GM18502 (cell line): ENCODE measurements at regions not wholly inside any gene's neighbourhood (a gene's known extent, or its start where the extent isn't known, plus 50 kb on each side); places are given as distances from the start of the nearest gene placed in this dataset.
"Not testable (repeated sequence)": the region's sequence is repeated elsewhere in the genome, so short reads cannot be mapped to it uniquely, and the experiment has no call there.

Source experiments
- ATAC-seq: cut with Tn5 transposase; IDR thresholded peaks from one replicate; pipeline ENCODE4 v1.9.1; 2021; ENCODE audit warnings: mild to moderate bottlenecking; ENCODE audit not compliant: unreplicated experiment, poor library complexity

DNA sequence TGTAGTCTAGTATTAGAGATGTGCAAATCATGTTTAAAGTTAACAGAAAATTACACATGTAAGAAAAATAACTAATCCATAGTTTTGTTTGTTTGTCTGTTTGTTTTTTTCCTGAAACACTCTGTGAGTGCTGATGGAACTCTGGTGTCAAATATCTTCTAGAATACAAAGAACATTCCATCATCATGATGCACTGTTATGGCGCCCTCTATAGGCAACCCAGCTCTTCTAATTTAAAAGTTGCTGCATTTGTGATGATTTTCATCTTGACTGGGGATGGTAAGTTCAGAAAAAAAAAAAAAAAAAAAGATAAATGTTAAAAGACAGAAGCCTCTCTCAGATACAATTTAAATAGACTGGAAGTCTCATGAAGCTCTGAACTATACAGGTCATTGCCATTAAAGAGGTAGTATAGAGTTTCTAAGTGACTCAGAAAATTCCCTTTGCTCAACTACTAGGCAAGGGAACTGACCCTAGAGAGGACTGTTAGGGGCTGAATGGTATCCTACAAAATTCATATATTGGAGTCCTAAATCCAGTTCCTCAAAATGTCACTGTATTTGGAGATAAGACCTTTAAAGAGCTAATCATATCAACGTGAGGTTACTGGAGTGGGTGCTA lies 597.2 kb upstream of the ANO3 start:
- ATAC-seq = no peak

- no peak for ATAC-seq
Observed at GRCh38 chr11:25737071-25737675, 594.8 kb upstream of the ANO3 start.

DNA sequence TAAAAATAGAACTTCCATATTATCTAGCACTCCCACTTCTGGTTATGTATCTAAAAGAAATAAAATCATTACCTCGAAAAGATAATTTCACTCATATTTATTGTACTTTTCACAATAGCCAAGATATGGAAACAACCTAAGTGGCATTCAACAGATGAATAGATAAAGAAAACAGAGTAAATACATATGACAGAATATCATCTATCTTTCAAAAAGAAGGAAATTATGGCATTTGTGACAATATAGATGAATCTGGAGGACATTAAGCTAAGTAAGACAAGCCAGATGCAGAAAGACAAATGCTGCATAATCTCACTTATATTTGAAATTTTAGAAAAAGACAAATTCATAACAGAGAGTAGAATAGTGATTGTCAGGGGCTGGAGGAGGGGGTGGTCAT lies 590.0 kb upstream of the ANO3 start:
- no peak for ATAC-seq

GRCh38 chr11:25742800-25743199 lies 589.1 kb upstream of the ANO3 start:
- no peak for ATAC-seq

- no peak for ATAC-seq
Observed at GRCh38 chr11:25755381-25755780, 576.5 kb upstream of the ANO3 start.

GRCh38 chr11:25755918-25756584 lies 575.9 kb upstream of the ANO3 start:
- no peak for ATAC-seq

- ATAC-seq = no peak
Observed at GRCh38 chr11:25758145-25758661, 573.7 kb upstream of the ANO3 start.

- no peak for ATAC-seq
Observed at GRCh38 chr11:25766332-25767015, 565.5 kb upstream of the ANO3 start.

DNA sequence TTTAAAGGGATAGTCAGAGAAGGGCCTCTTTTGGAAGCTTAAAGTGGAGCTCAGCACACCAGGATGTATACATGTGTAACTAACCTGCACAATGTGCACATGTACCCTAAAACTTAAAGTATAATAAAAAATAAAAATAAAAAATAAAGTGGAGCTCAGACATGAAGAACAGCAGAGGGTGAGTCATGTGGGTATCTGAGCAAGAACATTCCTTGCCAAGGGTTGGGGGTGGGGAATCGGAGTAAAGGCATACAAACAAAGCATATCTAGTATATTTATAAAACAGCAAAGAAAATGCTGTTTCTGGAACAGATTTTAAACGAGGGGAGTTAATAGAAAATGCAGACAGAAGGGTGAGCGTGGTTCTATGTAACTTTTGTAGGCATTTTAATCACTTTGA lies 562.6 kb upstream of the ANO3 start:
- ATAC-seq = no peak

DNA sequence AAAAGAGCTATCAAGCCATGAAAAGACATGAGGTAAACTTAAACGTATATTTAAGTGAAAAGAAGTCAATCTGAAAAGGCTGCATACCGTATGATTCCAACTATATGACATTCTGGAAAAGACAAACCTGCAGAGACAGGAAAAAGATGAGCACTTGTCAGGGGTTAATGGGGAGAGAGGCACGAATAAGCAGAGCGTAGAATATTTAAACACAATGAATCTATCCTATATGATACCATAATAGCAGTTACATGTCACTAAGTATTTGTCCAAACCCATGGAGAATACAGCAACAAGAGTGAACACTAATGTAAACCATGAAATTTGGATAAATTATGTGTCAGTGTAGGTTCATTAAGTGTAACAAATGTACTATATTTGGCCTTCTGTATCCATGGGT lies 560.3 kb upstream of the ANO3 start:
- no peak for ATAC-seq

DNA sequence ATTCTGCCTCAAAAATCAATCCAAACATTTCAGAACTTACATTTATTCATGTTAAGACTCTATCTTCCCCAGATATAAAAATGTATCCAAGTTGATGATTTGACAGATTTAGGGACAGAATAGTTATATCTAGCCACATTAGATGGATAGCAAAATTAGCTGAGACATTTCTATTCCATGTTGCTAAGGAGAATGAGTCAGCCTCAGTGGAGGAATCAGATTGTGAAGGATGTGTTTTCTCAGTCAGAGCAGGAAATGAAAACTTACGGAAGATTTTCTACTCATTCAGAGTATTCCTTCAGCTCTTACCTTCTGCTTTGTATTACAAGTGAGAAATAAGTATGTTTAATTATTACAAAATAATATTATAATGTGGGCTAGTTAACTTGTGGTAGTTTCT lies 556.3 kb upstream of the ANO3 start:
- no peak for ATAC-seq

DNA sequence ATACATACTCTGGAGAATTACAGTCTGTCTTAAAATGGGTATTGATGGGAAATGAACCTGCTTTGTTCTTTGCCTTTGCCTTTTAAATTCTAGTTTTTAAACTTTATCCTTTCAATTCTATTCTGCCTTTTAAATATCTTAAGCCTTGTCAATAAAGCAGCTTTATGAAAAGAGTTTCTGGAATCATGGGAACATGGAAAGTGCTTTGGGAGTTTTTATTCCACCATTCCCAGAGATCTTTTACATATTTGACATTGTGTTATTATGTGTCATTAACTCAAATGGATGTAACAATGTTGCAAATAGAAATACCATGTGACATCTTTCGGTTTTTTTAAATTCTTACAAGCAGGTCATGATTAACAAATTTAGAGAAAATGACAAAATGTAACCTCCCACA lies 555.7 kb upstream of the ANO3 start:
- ATAC-seq = no peak

GRCh38 chr11:25777343-25777742 lies 554.6 kb upstream of the ANO3 start:
- no peak for ATAC-seq

DNA sequence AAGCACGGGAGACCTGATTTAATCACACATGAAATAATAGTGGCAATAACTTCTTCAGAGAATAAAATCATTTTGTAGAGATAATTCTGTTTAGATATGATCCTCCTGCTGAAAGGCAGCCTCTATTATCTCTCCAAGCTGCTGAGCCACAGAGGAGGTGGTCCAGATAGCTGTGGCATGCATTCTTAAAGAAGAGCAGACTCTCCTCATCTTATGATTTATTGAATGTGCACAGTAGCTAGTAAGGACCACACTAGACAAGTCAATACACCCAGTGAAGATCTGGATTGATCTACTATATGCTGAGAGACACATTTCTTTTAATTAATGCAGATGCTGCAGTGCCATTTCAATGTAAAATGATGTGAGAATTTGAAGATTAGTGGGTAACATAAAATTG lies 552.9 kb upstream of the ANO3 start:
- ATAC-seq = no peak

- ATAC-seq = no peak
Observed at GRCh38 chr11:25787416-25787815, 544.5 kb upstream of the ANO3 start.

DNA sequence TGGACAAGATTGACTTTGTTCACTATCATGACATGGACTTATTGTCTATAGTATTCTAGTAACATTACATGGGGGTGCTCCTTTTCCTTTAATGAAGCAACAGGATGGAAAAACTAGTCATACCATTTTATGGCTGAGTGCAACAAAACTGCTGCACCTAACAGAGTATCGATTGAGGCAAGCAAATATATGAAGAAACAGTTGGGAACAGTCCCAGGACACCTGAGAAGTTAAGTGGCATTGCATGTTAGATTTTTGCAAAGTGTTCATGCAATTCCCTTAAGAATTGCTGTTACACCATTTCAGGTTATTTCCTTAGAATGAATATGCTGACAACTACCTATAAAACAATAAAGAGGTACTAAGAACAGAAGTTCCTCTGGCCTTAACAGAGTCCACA lies 541.5 kb upstream of the ANO3 start:
- no peak for ATAC-seq

- no peak for ATAC-seq
Observed at GRCh38 chr11:25793637-25794036, 538.3 kb upstream of the ANO3 start.

DNA sequence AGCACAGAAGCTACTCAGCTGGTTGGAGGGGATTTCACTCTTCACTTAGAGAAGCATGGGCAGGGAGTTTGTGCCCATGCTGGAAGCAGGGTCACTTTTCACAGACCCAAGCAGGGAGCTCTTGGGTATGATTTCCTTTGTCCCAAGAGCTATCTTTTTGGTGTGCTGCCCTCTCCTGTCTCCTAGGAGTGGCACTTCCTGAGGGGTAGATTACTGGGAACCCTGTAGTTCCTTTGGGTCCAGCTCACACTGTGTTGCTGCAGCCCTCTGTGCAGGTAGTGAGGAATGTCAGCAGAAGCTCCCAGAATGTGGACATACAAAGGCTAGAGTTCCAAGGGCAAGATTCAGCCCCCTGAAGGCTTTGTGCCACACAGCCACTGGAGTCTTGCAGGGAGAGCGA lies 537.1 kb upstream of the ANO3 start:
- no peak for ATAC-seq

DNA sequence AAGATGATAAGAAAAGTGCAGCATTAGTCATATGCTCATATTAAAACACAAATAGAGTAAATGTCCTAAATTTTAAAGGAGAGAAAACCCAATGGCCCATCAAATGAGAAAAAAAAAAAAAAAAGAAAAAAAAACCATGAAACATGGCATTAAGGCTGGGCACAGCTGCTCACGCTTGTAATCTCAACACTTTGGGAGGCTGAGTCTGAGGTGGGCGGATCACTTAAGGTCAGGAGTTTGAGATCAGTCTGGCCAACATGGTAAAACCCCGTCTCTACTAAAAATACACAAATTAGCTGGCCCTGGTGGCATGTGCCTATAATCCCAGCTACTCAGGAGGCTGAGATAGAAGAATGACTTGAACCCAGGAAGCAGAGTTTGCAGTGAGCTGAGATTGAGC lies 515.5 kb upstream of the ANO3 start:
- ATAC-seq = no peak

DNA sequence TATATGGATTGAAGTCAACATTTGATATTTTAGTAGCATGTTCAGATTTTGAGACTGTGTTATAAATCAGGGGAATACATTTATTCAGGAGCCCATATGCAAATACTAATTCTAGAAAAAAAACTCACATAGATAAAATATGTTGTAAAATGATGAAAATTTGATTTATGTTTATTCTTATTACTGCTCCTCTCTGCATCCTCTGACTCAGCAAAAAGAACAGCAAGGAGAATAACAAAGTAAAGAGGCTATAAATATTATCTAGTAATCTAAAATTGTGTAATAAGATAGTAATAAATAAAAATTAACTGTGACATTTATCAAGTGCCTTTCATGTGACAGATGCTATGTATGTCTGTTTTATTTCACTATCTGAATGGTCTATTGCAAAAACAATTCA lies 507.2 kb upstream of the ANO3 start:
- ATAC-seq = no peak

DNA sequence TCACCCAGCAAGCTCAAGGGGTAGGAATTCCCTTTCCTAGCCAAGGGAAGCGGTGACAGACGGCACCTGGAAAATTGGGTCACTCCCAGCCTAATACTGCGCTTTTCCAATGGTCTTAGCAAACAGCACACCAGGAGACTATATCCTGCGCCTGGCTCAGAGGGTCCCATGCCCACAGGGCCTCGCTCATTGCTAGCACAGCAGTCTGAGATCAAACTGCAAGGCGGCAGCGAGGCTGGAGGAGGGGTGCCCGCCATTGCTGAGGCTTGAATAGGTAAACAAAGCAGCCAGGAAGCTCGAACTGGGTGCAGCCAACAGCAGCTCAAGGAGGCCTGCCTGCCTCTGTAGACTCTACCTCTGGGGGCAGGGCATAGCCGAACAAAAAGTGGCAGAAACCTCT lies 500.4 kb upstream of the ANO3 start:
- not testable (repeated sequence) for ATAC-seq
